IMR-90 (cell line): ENCODE measurements at regions not wholly inside any gene's neighbourhood (a gene's known extent, or its start where the extent isn't known, plus 50 kb on each side); places are given as distances from the start of the nearest gene placed in this dataset.

Experiments
- ATAC-seq: fragments of 200-7000 bp; cut with Tn5 transposase; 2 replicates; pipeline ENCODE4 v1.9.1; 2020; ENCODE audit warnings: low read depth, mild to moderate bottlenecking, moderate library complexity
- BruUV-seq: library from RNA; stranded (reverse); fragments of 400-500 nt; replicated peaks from 2 replicates; lab custom pipeline; 2021; lab: Mats Ljungman, UMichigan
- CTCF ChIA-PET: fragments of 300-600 bp; formaldehyde crosslinking; extraction: SDS; loops from one replicate; lab custom pipeline; 2021; ENCODE audit warnings: antibody characterized with exemption; lab: Yijun Ruan, JAX
- POLR2A ChIA-PET: fragments of 300-600 bp; sonication (Branson Sonifier 250); formaldehyde crosslinking; loops from one replicate; lab custom pipeline; 2022; ENCODE audit warnings: antibody characterized with exemption; ENCODE audit not compliant: unreplicated experiment; lab: Charles Lee
- DNase-seq: peaks from one replicate; pipeline ENCODE4 v3.0.0; 2013
- H2AFZ ChIP-seq: replicated peaks from 2 replicates; pipeline ENCODE3; 2013; ENCODE audit warnings: low read length, mild to moderate bottlenecking; ENCODE audit not compliant: poor library complexity
- H2AK5ac ChIP-seq: 2 replicates; pipeline ENCODE4 v1.6.1; 2013; ENCODE audit warnings: low read depth, low read length, inconsistent platforms
- H2AK9ac ChIP-seq: replicated peaks from 2 replicates; pipeline ENCODE3; 2013; ENCODE audit warnings: mild to moderate bottlenecking, low read depth, low read length, moderate library complexity; ENCODE audit not compliant: poor library complexity
- H2BK120ac ChIP-seq: 2 replicates; pipeline ENCODE4 v1.6.1; 2013; ENCODE audit warnings: low read depth, low read length, inconsistent platforms
- H2BK15ac ChIP-seq: 3 replicates; pipeline ENCODE4 v1.6.1; 2013; ENCODE audit warnings: low read depth, low read length, inconsistent platforms
- H2BK20ac ChIP-seq: 2 replicates; pipeline ENCODE4 v1.6.1; 2013; ENCODE audit warnings: low read depth, mild to moderate bottlenecking, inconsistent platforms, low read length, moderate library complexity
- H2BK5ac ChIP-seq: 2 replicates; pipeline ENCODE4 v1.6.1; 2013; ENCODE audit warnings: mild to moderate bottlenecking, low read depth, low read length, inconsistent platforms; ENCODE audit not compliant: poor library complexity, severe bottlenecking
- H3K14ac ChIP-seq: replicated peaks from 2 replicates; pipeline ENCODE4 v1.6.1; 2013; ENCODE audit warnings: low read depth, low read length, inconsistent platforms
- H3K18ac ChIP-seq: 2 replicates; pipeline ENCODE4 v1.6.1; 2013; ENCODE audit warnings: low read depth, low read length, control low read depth
- H3K23ac ChIP-seq: 2 replicates; pipeline ENCODE4 v1.6.1; 2013; ENCODE audit warnings: low read depth, low read length, inconsistent platforms
- H3K27ac ChIP-seq: 2 replicates; pipeline ENCODE4 v1.5.1; 2013; ENCODE audit warnings: mild to moderate bottlenecking, control low read depth, low read length; ENCODE audit not compliant: insufficient read depth
- H3K27me3 ChIP-seq: 2 replicates; pipeline ENCODE4 v1.6.1; 2013; ENCODE audit warnings: low read length; ENCODE audit not compliant: control insufficient read depth, insufficient read depth
- H3K36me3 ChIP-seq: 2 replicates; pipeline ENCODE4 v1.6.1; 2013; ENCODE audit warnings: low read length, mixed read lengths; ENCODE audit not compliant: control insufficient read depth, insufficient read depth
- H3K4ac ChIP-seq: 2 replicates; pipeline ENCODE4 v1.6.1; 2013; ENCODE audit warnings: low read depth, low read length, inconsistent platforms
- H3K4me1 ChIP-seq: 2 replicates; pipeline ENCODE4 v1.6.1; 2013; ENCODE audit warnings: low read length, mixed read lengths; ENCODE audit not compliant: control insufficient read depth, insufficient read depth
- H3K4me2 ChIP-seq: 2 replicates; pipeline ENCODE4 v1.6.1; 2013; ENCODE audit warnings: low read depth, mild to moderate bottlenecking, control low read depth, low read length, moderate library complexity
- H3K4me3 ChIP-seq: 2 replicates; pipeline ENCODE4 v1.5.1; 2013; ENCODE audit warnings: low read depth, mild to moderate bottlenecking, control low read depth, low read length, moderate library complexity; ENCODE audit not compliant: insufficient read depth
- H3K56ac ChIP-seq: 2 replicates; pipeline ENCODE4 v1.6.1; 2013; ENCODE audit warnings: low read length, inconsistent platforms; ENCODE audit not compliant: insufficient read depth; ENCODE audit errors: extremely low read depth
- H3K79me1 ChIP-seq, 2 experiments: 2 replicates each; pipeline ENCODE4 v1.6.1; 2013; ENCODE audit warnings: low read length in 2 of 2, inconsistent platforms in 1 of 2, low read depth in 1 of 2
- H3K9ac ChIP-seq: 2 replicates; pipeline ENCODE4 v1.6.1; 2013; ENCODE audit warnings: low read depth, low read length, control low read depth
- H3K9me1 ChIP-seq: 2 replicates; pipeline ENCODE4 v1.6.1; 2013; ENCODE audit warnings: low read length, inconsistent platforms; ENCODE audit not compliant: insufficient read depth
- H3K9me3 ChIP-seq: 2 replicates; pipeline ENCODE4 v1.6.1; 2013; ENCODE audit warnings: low read length; ENCODE audit not compliant: control insufficient read depth, insufficient read depth
- H4K20me1 ChIP-seq: 2 replicates; pipeline ENCODE4 v1.6.1; 2013; ENCODE audit warnings: low read length, inconsistent platforms; ENCODE audit not compliant: insufficient read depth
- H4K5ac ChIP-seq: 2 replicates; pipeline ENCODE4 v1.6.1; 2013; ENCODE audit warnings: mild to moderate bottlenecking, low read depth, low read length, control low read depth
- H4K8ac ChIP-seq, 2 experiments: 2 replicates each; pipeline ENCODE4 v1.6.1; 2013; ENCODE audit warnings: low read depth in 2 of 2, low read length in 2 of 2, control low read depth in 1 of 2, inconsistent platforms in 1 of 2
- H4K91ac ChIP-seq: 2 replicates; pipeline ENCODE4 v1.6.1; 2013; ENCODE audit warnings: low read depth, low read length, inconsistent platforms; ENCODE audit not compliant: insufficient read depth
- CEBPB ChIP-seq: IDR thresholded peaks from 2 replicates; pipeline ENCODE4 v1.6.1; 2012; ENCODE audit warnings: low read depth, low read length, improper control_type of control experiment
- FOS ChIP-seq: fragments of 150-350 bp; IDR thresholded peaks from 2 replicates; pipeline ENCODE4 v1.6.1; 2016; ENCODE audit warnings: low read depth, low read length
- MAZ ChIP-seq: IDR thresholded peaks from 2 replicates; pipeline ENCODE4 v1.6.1; 2012; ENCODE audit warnings: low read depth, mild to moderate bottlenecking, low read length, improper control_type of control experiment, moderate library complexity, borderline replicate concordance
- MXI1 ChIP-seq: IDR thresholded peaks from 2 replicates; pipeline ENCODE4 v1.6.1; 2012; ENCODE audit warnings: low read depth, mild to moderate bottlenecking, low read length, moderate library complexity, borderline replicate concordance
- NFE2L2 ChIP-seq: fragments of 150-350 bp; IDR thresholded peaks from 2 replicates; pipeline ENCODE4 v1.6.1; 2016; ENCODE audit warnings: low read depth, mild to moderate bottlenecking, low read length
- RAD21 ChIP-seq: IDR thresholded peaks from 2 replicates; pipeline ENCODE4 v1.6.1; 2012; ENCODE audit warnings: low read length, improper control_type of control experiment
- RFX5 ChIP-seq: IDR thresholded peaks from 2 replicates; pipeline ENCODE4 v1.8.0; 2012; ENCODE audit warnings: low read depth, mild to moderate bottlenecking, low read length, moderate library complexity
- WGBS, 2 experiments: methylation state at CpG; one replicate each; pipeline versions ENCODE4 v1.1.5 to v1.1.7; 2013; ENCODE audit warnings: missing lambda C conversion rate in 2 of 2; ENCODE audit not compliant: insufficient read length in 1 of 2; ENCODE audit errors: extremely low coverage in 2 of 2; 5-methylcytosine and 5-hydroxymethylcytosine counted together
- dilution Hi-C: fragments of 300-500 bp; cut with HindIII; formaldehyde crosslinking; loops from one replicate; pipeline ENCODE4 v1.14.3; 2018; ENCODE audit warnings: low sequenced_read_pairs; ENCODE audit not compliant: unreplicated experiment
- in situ Hi-C: fragments of 300-500 bp; cut with MboI; formaldehyde crosslinking; loops from 3 replicates; pipeline ENCODE4 v1.14.3; 2019; ENCODE audit warnings: low sequenced_read_pairs, inconsistent platforms, mixed read lengths
- intact Hi-C: fragments of 100-400 bp; cut with micrococcal nuclease; formaldehyde crosslinking; loops from 2 replicates; pipeline ENCODE4 v1.10.0; 2022

DNA sequence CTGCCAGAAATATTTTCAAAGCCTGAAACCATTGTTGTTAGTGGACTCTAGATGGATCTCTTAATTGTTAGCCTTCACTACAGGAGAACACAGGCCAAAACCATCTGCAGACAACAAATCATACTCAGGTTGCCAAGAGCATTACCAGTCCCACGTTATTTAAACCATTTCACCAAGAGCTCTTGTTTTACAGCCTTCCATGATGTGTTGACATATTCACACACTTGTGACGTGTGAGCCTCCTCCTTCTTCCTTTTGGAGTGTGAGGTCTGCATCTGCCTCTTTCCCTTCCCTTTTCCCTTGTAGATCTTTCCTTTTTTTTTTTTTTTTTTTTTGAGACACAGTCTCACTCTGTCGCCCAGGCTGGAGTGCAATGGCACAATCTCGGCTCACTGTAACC lies 279.0 kb downstream of the AUH start:
- no peak overlapping the region for H2AFZ ChIP-seq
- no CpG with 5 or more reads among the region's 4 CpGs for WGBS, 2 experiments
- dilution Hi-C loops (no loop called here), intact Hi-C loops (no loop called here), in situ Hi-C loops (no loop called here)
- H3K4me1 ChIP-seq = peaks cover 6% of the 10 kb centered on the region
- no peak overlapping the region for H3K4me2 ChIP-seq
- H3K9me1 ChIP-seq = 0 out of 2 replicates have a peak, but pooled peaks cover 3% of the 10 kb centered on the region
- no peak overlapping the region for H2AK9ac ChIP-seq
- no peak overlapping the region for H3K56ac ChIP-seq
- no peak overlapping the region for H3K23ac ChIP-seq
- no peaks in the 10 kb centered on the region for H4K20me1 ChIP-seq
- ATAC-seq (no peak), DNase-seq (no peak)
- ChIA-PET CTCF (no interaction called here), POLR2A (no interaction called here)
- H2BK15ac ChIP-seq = no peak overlapping the region
- H3K27me3 ChIP-seq = no peaks in the 10 kb centered on the region
- no peak overlapping the region for H4K5ac ChIP-seq
- H4K91ac ChIP-seq = no peak overlapping the region
- H3K18ac ChIP-seq = no peak overlapping the region
- H3K4me3 ChIP-seq = no peak overlapping the region
- H4K8ac ChIP-seq = no peak overlapping the region
- TF ChIP-seq RFX5 = no peak
- no peak for TF ChIP-seq FOS
- no peak for TF ChIP-seq RAD21
- TF ChIP-seq MXI1 = no peak
- no peak for TF ChIP-seq MAZ
- no peak for TF ChIP-seq NFE2L2
- TF ChIP-seq CEBPB = no peak
- no peak overlapping the region for H3K14ac ChIP-seq
- no peak overlapping the region for H3K27ac ChIP-seq
- H3K4ac ChIP-seq = no peak overlapping the region
- H3K9ac ChIP-seq = no peak overlapping the region
- H2AK5ac ChIP-seq = 0 out of 2 replicates have a peak overlapping the region, but pooled peaks have one; percentile 28
- no peaks in the 10 kb centered on the region for H3K9me3 ChIP-seq
- no peaks in the 10 kb centered on the region for H3K79me1 ChIP-seq
- H2BK20ac ChIP-seq = no peak overlapping the region
- H2BK5ac ChIP-seq = no peak overlapping the region
- no peak overlapping the region for H2BK120ac ChIP-seq
- BruUV-seq = no TSS peak
- no peaks in the 10 kb centered on the region for H3K36me3 ChIP-seq
